KMS-11 (cell line): ENCODE measurements at regions not wholly inside any gene's neighbourhood (a gene's known extent, or its start where the extent isn't known, plus 50 kb on each side); places are given as distances from the start of the nearest gene placed in this dataset.

Source experiments
- H2AFZ ChIP-seq: fragments of 200-600 bp; sonication (generic); 2 replicates; pipeline ENCODE4 v1.6.1; 2016; ENCODE audit warnings: antibody characterized with exemption, mixed run types, low read depth
- H3K27ac ChIP-seq: fragments of 200-600 bp; sonication (generic); 2 replicates; pipeline ENCODE4 v1.6.1; 2016; ENCODE audit warnings: mild to moderate bottlenecking, mixed run types
- H3K27me3 ChIP-seq: fragments of 200-600 bp; sonication (generic); 2 replicates; pipeline ENCODE4 v1.6.1; 2017; ENCODE audit warnings: mild to moderate bottlenecking, low read depth, mixed run types, moderate library complexity; ENCODE audit not compliant: insufficient read depth
- H3K36me3 ChIP-seq: fragments of 200-600 bp; sonication (generic); 2 replicates; pipeline ENCODE4 v1.6.1; 2017; ENCODE audit warnings: mild to moderate bottlenecking, mixed run types; ENCODE audit not compliant: insufficient read depth
- H3K4me1 ChIP-seq: fragments of 200-600 bp; sonication (generic); 2 replicates; pipeline ENCODE4 v1.6.1; 2016; ENCODE audit warnings: mild to moderate bottlenecking, low read depth, mixed run types; ENCODE audit not compliant: poor library complexity, severe bottlenecking
- H3K4me2 ChIP-seq: fragments of 200-600 bp; sonication (generic); 2 replicates; pipeline ENCODE4 v1.7.0; 2016; ENCODE audit warnings: mild to moderate bottlenecking, mixed run types
- H3K4me3 ChIP-seq: fragments of 200-600 bp; sonication (generic); IDR thresholded peaks from 2 replicates; pipeline ENCODE4 v1.6.1; 2017; ENCODE audit warnings: low read depth, low read length, mixed read lengths; ENCODE audit not compliant: insufficient read depth
- H3K79me2 ChIP-seq: fragments of 200-600 bp; sonication (generic); 2 replicates; pipeline ENCODE4 v1.6.1; 2016; ENCODE audit warnings: low read depth, mixed run types; ENCODE audit not compliant: insufficient read depth
- H3K9ac ChIP-seq: fragments of 200-600 bp; sonication (generic); 2 replicates; pipeline ENCODE4 v1.6.1; 2016; ENCODE audit warnings: mild to moderate bottlenecking, mixed run types
- H4K20me1 ChIP-seq: fragments of 200-600 bp; sonication (generic); 2 replicates; pipeline ENCODE4 v1.6.1; 2016; ENCODE audit warnings: mild to moderate bottlenecking, mixed run types; ENCODE audit not compliant: insufficient read depth
- TF ChIP-seq, protein P1 (sequence below): fragments of 200-600 bp; sonication (generic); conservative IDR thresholded peaks from 2 replicates; pipeline ENCODE4 v1.6.1; 2017; ENCODE audit warnings: low read depth, mild to moderate bottlenecking, antibody characterized with exemption, low read length, moderate library complexity, mixed read lengths

DNA sequence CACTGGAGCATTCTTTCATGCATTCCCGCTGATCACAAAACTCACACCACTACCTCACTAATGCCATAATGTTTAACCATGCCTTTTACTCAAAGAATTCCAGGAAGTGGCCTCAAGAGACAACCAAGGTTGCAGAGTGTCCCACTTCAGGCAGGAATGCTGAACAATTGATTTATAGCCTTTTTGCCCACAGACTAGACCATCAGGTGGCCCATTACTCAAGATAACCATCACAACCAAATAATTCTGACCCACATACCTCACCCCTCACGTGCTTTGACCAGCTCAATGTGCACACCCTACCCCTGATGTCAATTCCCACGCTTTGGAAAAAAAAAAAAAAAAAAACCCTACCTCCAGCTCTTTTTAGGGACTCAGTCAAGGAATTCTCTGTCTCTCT, 220.6 kb upstream of the UFL1 start:
- Histone ChIP-seq H4K20me1 (no peaks in the 10 kb centered on the region), H3K36me3 (no peaks in the 10 kb centered on the region), H3K4me3 (no peak overlapping the region), H3K4me1 (no peaks in the 10 kb centered on the region), H3K79me2 (no peaks in the 10 kb centered on the region), H3K9ac (no peak overlapping the region), H3K27me3 (no peaks in the 10 kb centered on the region), H3K27ac (no peak overlapping the region), H2AFZ (no peak overlapping the region), H3K4me2 (no peak overlapping the region)
- TF ChIP-seq, protein P1, sequence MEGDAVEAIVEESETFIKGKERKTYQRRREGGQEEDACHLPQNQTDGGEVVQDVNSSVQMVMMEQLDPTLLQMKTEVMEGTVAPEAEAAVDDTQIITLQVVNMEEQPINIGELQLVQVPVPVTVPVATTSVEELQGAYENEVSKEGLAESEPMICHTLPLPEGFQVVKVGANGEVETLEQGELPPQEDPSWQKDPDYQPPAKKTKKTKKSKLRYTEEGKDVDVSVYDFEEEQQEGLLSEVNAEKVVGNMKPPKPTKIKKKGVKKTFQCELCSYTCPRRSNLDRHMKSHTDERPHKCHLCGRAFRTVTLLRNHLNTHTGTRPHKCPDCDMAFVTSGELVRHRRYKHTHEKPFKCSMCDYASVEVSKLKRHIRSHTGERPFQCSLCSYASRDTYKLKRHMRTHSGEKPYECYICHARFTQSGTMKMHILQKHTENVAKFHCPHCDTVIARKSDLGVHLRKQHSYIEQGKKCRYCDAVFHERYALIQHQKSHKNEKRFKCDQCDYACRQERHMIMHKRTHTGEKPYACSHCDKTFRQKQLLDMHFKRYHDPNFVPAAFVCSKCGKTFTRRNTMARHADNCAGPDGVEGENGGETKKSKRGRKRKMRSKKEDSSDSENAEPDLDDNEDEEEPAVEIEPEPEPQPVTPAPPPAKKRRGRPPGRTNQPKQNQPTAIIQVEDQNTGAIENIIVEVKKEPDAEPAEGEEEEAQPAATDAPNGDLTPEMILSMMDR, result no peak

DNA sequence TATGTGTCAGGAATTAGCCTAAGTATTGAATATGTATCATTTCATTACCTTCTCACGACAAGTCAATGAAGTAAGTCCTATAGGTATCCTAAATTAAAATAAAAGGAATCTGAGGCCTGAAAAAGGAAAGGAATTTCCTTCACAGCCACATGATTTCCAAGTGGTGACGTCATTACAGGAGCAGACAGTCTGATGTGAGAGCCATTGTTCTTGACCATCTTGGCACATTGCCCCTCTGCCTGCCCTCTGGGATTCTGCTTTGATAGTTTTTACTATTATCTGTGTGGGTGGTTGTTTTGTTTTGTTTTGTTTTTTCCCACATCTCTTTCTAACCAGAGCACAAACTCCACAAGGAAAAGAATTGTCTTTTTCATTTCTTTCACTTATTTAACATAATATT, 219.8 kb upstream of the UFL1 start:
- Histone ChIP-seq H3K79me2 (no peaks in the 10 kb centered on the region), H3K4me3 (no peak overlapping the region), H3K4me1 (no peaks in the 10 kb centered on the region), H4K20me1 (no peaks in the 10 kb centered on the region), H2AFZ (no peak overlapping the region), H3K36me3 (no peaks in the 10 kb centered on the region), H3K9ac (no peak overlapping the region), H3K4me2 (no peak overlapping the region), H3K27me3 (no peaks in the 10 kb centered on the region), H3K27ac (no peak overlapping the region)
- TF ChIP-seq, protein P1, result no peak

DNA sequence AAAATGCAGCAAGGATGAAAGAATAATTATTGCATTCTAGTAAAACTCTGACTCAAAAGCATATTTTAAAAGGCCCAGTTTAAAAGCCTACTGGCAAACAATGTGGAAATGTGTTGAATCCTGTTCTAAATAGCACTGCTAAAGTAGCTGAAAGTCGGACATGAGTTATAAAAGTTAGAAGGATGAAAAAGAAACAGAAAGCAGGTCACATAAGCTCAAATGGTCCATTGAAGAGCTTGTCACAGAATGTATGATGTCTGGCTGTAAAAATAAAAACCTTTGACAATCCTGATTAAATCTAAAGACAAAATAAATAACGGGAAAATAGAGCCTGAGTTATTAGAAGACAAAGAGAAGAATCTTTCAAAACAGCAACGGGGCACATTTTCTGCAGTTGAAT, 218.6 kb upstream of the UFL1 start:
- Histone ChIP-seq H2AFZ (no peak overlapping the region), H4K20me1 (no peaks in the 10 kb centered on the region), H3K9ac (no peak overlapping the region), H3K4me1 (no peaks in the 10 kb centered on the region), H3K4me3 (no peak overlapping the region), H3K27me3 (no peaks in the 10 kb centered on the region), H3K79me2 (no peaks in the 10 kb centered on the region), H3K36me3 (no peaks in the 10 kb centered on the region), H3K4me2 (no peak overlapping the region), H3K27ac (no peak overlapping the region)
- TF ChIP-seq, protein P1, result no peak

DNA sequence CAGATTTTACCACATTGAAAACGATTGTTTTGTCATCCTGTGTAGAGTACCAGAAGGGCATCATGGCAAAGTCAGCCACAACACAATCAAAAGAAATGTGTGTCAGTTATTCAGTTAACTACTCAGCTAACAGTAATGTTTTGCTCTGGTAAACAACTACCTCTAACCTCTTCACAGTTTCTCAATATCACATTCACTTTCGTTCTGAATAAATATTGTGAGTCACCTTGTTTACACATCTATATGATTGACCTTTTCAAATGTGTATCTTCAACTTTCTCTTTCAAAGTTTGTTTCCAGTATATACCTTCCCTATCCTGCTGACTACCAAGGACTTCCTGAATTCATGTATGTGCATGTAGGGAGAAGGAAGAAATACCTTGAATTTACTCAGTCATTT, 216.6 kb upstream of the UFL1 start:
- no peaks in the 10 kb centered on the region for H3K79me2 ChIP-seq
- no peaks in the 10 kb centered on the region for H4K20me1 ChIP-seq
- TF ChIP-seq, protein P1, result no peak
- no peak overlapping the region for H3K9ac ChIP-seq
- no peak overlapping the region for H3K27ac ChIP-seq
- H2AFZ ChIP-seq, result no peak overlapping the region
- no peak overlapping the region for H3K4me3 ChIP-seq
- H3K36me3 ChIP-seq, result no peaks in the 10 kb centered on the region
- no peaks in the 10 kb centered on the region for H3K27me3 ChIP-seq
- H3K4me2 ChIP-seq, result no peak overlapping the region
- H3K4me1 ChIP-seq, result no peaks in the 10 kb centered on the region

DNA sequence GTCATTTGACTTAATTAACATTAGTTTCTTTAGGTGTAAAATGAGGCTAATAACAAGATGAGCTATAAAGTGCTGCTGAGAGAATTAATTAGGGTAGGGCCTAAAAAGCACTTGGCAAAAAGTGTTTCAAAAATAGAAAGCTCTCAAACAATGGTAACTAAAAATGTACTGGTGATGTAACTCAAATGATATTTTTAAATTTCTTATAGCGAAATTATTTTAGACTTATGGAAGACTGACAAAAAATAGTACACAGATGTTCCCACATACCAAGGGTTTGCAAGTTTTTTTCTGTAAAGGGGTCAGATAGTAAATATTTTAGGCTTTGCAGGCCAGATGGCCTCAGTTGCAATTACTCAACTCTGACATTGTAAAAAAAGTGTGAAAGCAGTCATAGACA, 190.7 kb upstream of the UFL1 start:
- Histone ChIP-seq H3K27me3 (no peaks in the 10 kb centered on the region), H3K36me3 (no peaks in the 10 kb centered on the region), H3K4me2 (no peak overlapping the region), H3K4me1 (no peaks in the 10 kb centered on the region), H3K4me3 (no peak overlapping the region), H3K27ac (no peak overlapping the region), H2AFZ (no peak overlapping the region), H3K9ac (no peak overlapping the region), H3K79me2 (no peaks in the 10 kb centered on the region), H4K20me1 (no peaks in the 10 kb centered on the region)
- TF ChIP-seq, protein P1, result no peak
